ENCODE measurements at regions not wholly inside any gene's neighbourhood (a gene's known extent, or its start where the extent isn't known, plus 50 kb on each side); places are given as distances from the start of the nearest gene placed in this dataset.

DNA sequence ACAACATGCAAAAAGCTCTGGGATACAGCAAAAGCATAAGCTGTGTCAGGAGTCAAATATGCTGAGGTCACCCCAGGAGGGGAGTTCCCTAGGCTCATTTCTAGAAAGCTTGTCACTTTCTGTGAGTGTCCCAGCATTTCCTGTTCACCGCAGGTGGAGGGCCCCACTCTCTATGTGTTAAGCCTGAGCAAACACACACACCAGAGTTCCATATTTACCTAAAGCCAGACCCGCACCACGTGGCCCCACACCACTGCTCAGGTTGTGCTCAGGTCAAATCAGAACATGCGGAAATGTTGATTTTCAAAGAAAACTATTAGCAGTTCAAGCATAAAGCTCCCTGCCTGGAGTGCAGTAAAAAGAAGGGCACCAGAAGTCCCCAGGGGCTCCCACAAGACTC, 259.6 kb upstream of the PPP2R2D start (continued):
- TF ChIP-seq, protein P1, sequence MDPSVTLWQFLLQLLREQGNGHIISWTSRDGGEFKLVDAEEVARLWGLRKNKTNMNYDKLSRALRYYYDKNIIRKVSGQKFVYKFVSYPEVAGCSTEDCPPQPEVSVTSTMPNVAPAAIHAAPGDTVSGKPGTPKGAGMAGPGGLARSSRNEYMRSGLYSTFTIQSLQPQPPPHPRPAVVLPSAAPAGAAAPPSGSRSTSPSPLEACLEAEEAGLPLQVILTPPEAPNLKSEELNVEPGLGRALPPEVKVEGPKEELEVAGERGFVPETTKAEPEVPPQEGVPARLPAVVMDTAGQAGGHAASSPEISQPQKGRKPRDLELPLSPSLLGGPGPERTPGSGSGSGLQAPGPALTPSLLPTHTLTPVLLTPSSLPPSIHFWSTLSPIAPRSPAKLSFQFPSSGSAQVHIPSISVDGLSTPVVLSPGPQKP (IDR thresholded peaks at IDR 0.05; ENCODE audit: low read depth, low read length): no peak
- TF ChIP-seq NFYB (IDR thresholded peaks at IDR 0.05; ENCODE audit: insufficient read depth, low read depth, low read length): no peak
- TF ChIP-seq HDAC2 (IDR thresholded peaks at IDR 0.05): no peak
- TF ChIP-seq IKZF2 (IDR thresholded peaks at IDR 0.05): peak; percentile 49 to 61; a peak in 2 of 4 replicates
- TF ChIP-seq, protein P2, sequence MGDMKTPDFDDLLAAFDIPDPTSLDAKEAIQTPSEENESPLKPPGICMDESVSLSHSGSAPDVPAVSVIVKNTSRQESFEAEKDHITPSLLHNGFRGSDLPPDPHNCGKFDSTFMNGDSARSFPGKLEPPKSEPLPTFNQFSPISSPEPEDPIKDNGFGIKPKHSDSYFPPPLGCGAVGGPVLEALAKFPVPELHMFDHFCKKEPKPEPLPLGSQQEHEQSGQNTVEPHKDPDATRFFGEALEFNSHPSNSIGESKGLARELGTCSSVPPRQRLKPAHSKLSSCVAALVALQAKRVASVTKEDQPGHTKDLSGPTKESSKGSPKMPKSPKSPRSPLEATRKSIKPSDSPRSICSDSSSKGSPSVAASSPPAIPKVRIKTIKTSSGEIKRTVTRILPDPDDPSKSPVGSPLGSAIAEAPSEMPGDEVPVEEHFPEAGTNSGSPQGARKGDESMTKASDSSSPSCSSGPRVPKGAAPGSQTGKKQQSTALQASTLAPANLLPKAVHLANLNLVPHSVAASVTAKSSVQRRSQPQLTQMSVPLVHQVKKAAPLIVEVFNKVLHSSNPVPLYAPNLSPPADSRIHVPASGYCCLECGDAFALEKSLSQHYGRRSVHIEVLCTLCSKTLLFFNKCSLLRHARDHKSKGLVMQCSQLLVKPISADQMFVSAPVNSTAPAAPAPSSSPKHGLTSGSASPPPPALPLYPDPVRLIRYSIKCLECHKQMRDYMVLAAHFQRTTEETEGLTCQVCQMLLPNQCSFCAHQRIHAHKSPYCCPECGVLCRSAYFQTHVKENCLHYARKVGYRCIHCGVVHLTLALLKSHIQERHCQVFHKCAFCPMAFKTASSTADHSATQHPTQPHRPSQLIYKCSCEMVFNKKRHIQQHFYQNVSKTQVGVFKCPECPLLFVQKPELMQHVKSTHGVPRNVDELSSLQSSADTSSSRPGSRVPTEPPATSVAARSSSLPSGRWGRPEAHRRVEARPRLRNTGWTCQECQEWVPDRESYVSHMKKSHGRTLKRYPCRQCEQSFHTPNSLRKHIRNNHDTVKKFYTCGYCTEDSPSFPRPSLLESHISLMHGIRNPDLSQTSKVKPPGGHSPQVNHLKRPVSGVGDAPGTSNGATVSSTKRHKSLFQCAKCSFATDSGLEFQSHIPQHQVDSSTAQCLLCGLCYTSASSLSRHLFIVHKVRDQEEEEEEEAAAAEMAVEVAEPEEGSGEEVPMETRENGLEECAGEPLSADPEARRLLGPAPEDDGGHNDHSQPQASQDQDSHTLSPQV (IDR thresholded peaks at IDR 0.05): no peak
- TF ChIP-seq ZBED1 (IDR thresholded peaks at IDR 0.05; ENCODE audit: borderline replicate concordance): peak; percentile 80
- TF ChIP-seq ZNF207 (IDR thresholded peaks at IDR 0.05; ENCODE audit: borderline replicate concordance): no peak
- TF ChIP-seq NR2C2 (IDR thresholded peaks at IDR 0.05; ENCODE audit: borderline replicate concordance, control insufficient read depth, insufficient read length, low read depth): no peak
- TF ChIP-seq RFX5 (IDR thresholded peaks at IDR 0.05; ENCODE audit: low read depth, low read length): no peak
- 0 out of 2 replicates have a peak, but pooled peaks have one; percentile 23 for TF ChIP-seq BACH1 (IDR thresholded peaks at IDR 0.05; ENCODE audit: borderline replicate concordance)
- TF ChIP-seq JUND (IDR thresholded peaks at IDR 0.05; ENCODE audit: low read depth, low read length): peak; percentile 83
- no peak for TF ChIP-seq ZZZ3 (IDR thresholded peaks at IDR 0.05; ENCODE audit: control insufficient read depth, insufficient read length, low read depth)
- peak; percentile 97 for TF ChIP-seq JUNB (IDR thresholded peaks at IDR 0.05)
- no peak for TF ChIP-seq LARP7 (IDR thresholded peaks at IDR 0.05)
- peak; percentile 79; the same call in 1 of the 2 replicates for TF ChIP-seq DPF2 (IDR thresholded peaks at IDR 0.05)
- TF ChIP-seq, protein P3, sequence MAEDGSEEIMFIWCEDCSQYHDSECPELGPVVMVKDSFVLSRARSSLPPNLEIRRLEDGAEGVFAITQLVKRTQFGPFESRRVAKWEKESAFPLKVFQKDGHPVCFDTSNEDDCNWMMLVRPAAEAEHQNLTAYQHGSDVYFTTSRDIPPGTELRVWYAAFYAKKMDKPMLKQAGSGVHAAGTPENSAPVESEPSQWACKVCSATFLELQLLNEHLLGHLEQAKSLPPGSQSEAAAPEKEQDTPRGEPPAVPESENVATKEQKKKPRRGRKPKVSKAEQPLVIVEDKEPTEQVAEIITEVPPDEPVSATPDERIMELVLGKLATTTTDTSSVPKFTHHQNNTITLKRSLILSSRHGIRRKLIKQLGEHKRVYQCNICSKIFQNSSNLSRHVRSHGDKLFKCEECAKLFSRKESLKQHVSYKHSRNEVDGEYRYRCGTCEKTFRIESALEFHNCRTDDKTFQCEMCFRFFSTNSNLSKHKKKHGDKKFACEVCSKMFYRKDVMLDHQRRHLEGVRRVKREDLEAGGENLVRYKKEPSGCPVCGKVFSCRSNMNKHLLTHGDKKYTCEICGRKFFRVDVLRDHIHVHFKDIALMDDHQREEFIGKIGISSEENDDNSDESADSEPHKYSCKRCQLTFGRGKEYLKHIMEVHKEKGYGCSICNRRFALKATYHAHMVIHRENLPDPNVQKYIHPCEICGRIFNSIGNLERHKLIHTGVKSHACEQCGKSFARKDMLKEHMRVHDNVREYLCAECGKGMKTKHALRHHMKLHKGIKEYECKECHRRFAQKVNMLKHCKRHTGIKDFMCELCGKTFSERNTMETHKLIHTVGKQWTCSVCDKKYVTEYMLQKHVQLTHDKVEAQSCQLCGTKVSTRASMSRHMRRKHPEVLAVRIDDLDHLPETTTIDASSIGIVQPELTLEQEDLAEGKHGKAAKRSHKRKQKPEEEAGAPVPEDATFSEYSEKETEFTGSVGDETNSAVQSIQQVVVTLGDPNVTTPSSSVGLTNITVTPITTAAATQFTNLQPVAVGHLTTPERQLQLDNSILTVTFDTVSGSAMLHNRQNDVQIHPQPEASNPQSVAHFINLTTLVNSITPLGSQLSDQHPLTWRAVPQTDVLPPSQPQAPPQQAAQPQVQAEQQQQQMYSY (CRISPR knock-in tag; IDR thresholded peaks at IDR 0.05): no peak
- TF ChIP-seq POLR2AphosphoS2 (IDR thresholded peaks at IDR 0.05; ENCODE audit: low read depth, low read length): no peak
- TF ChIP-seq MEF2A (IDR thresholded peaks at IDR 0.05; ENCODE audit: insufficient read depth, low read depth, low read length): no peak
- TF ChIP-seq, protein P4, sequence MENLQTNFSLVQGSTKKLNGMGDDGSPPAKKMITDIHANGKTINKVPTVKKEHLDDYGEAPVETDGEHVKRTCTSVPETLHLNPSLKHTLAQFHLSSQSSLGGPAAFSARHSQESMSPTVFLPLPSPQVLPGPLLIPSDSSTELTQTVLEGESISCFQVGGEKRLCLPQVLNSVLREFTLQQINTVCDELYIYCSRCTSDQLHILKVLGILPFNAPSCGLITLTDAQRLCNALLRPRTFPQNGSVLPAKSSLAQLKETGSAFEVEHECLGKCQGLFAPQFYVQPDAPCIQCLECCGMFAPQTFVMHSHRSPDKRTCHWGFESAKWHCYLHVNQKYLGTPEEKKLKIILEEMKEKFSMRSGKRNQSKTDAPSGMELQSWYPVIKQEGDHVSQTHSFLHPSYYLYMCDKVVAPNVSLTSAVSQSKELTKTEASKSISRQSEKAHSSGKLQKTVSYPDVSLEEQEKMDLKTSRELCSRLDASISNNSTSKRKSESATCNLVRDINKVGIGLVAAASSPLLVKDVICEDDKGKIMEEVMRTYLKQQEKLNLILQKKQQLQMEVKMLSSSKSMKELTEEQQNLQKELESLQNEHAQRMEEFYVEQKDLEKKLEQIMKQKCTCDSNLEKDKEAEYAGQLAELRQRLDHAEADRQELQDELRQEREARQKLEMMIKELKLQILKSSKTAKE (IDR thresholded peaks at IDR 0.05; ENCODE audit: low read depth, poor library complexity, severe bottlenecking): peak; percentile 46
- no peak for TF ChIP-seq FOS (IDR thresholded peaks at IDR 0.05; ENCODE audit: borderline replicate concordance, extremely low read depth, insufficient read length)
- TF ChIP-seq TARDBP (IDR thresholded peaks at IDR 0.05; ENCODE audit: borderline replicate concordance): no peak
- TF ChIP-seq TBL1XR1 (IDR thresholded peaks at IDR 0.05; ENCODE audit: low read depth, low read length): peak; percentile 89
